ENCODE measurements at regions not wholly inside any gene's neighbourhood (a gene's known extent, or its start where the extent isn't known, plus 50 kb on each side); places are given as distances from the start of the nearest gene placed in this dataset.

DNA sequence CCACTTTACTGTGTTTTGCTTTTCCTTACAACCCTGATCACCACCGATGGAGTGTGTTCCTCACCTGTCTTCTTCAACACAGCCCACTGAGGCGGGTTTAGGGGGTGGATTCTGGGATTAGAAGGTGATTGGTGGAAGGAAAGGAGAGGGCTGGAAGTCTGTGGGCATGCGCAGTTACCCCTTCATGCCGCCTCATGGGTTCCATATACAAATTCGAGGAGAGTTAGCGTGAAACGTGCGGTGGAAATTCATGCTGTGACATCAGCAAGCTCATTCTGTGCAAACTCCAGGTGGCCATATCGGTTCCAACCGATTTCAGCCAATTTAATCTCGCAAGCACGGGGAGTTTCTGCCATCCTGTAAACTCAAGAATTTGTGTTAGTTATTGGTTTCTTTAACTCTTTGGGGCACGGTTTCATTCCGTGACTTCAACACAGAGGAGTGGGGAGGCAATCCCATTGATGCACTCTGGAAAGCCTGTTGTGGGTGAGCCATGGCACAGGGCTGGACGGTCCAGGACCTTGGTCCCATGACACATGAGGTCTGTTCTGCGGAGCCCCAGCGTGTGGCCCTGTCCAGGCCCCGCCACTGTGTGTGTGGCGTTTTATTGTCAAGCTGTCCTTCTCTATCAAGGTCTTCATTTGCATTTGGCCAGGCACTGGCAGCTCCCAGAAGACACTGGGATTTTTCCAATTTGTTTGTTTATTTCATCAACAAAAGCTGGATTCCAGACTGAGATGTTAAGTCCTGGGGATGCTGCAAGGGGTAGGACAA is 482.8 kb upstream of the SULF2 start:
- DNase-seq (ENCODE audit: extremely low spot score) = no peak
- ChIA-PET POLR2A (no interaction called here), CTCF (no interaction called here)
- TF ChIP-seq FOXK2 (IDR thresholded peaks at IDR 0.05) (no peak), ZNF384 (IDR thresholded peaks at IDR 0.05) (no peak), HDGF (IDR thresholded peaks at IDR 0.05; ENCODE audit: borderline replicate concordance) (no peak), FOXM1 (IDR thresholded peaks at IDR 0.05; ENCODE audit: borderline replicate concordance) (no peak), TARDBP (IDR thresholded peaks at IDR 0.05) (no peak), LEF1 (IDR thresholded peaks at IDR 0.05; ENCODE audit: borderline replicate concordance) (no peak), ELF4 (IDR thresholded peaks at IDR 0.05) (no peak), CTBP1 (IDR thresholded peaks at IDR 0.05; ENCODE audit: borderline replicate concordance) (no peak), SUZ12 (IDR thresholded peaks at IDR 0.05) (no peak), NFRKB (IDR thresholded peaks at IDR 0.05) (no peak), BHLHE40 (IDR thresholded peaks at IDR 0.05; ENCODE audit: borderline replicate concordance) (no peak), L3MBTL2 (conservative IDR thresholded peaks at IDR 0.05) (no peak), ARNT (IDR thresholded peaks at IDR 0.05) (no peak), FOXA1 (IDR thresholded peaks at IDR 0.05) (no peak)
- TF ChIP-seq, protein P1, sequence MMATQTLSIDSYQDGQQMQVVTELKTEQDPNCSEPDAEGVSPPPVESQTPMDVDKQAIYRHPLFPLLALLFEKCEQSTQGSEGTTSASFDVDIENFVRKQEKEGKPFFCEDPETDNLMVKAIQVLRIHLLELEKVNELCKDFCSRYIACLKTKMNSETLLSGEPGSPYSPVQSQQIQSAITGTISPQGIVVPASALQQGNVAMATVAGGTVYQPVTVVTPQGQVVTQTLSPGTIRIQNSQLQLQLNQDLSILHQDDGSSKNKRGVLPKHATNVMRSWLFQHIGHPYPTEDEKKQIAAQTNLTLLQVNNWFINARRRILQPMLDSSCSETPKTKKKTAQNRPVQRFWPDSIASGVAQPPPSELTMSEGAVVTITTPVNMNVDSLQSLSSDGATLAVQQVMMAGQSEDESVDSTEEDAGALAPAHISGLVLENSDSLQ (IDR thresholded peaks at IDR 0.05) = no peak

GRCh38 chr20:48266571-48266970 is 481.3 kb upstream of the SULF2 start:
- CTCF ChIA-PET = no interaction called here
- POLR2A ChIA-PET = no interaction called here
- TF ChIP-seq LEF1 (IDR thresholded peaks at IDR 0.05; ENCODE audit: borderline replicate concordance) = no peak
- no peak for TF ChIP-seq L3MBTL2 (conservative IDR thresholded peaks at IDR 0.05)
- TF ChIP-seq ARNT (IDR thresholded peaks at IDR 0.05) = no peak
- TF ChIP-seq SP1 (IDR thresholded peaks at IDR 0.05) = no peak
- no peak for TF ChIP-seq FOXM1 (IDR thresholded peaks at IDR 0.05; ENCODE audit: borderline replicate concordance)
- no peak for TF ChIP-seq NFRKB (IDR thresholded peaks at IDR 0.05)
- no peak for TF ChIP-seq ZNF384 (IDR thresholded peaks at IDR 0.05)
- no peak for TF ChIP-seq CTBP1 (IDR thresholded peaks at IDR 0.05; ENCODE audit: borderline replicate concordance)
- TF ChIP-seq ELF4 (IDR thresholded peaks at IDR 0.05) = no peak
- no peak for TF ChIP-seq TARDBP (IDR thresholded peaks at IDR 0.05)
- no peak for DNase-seq (ENCODE audit: extremely low spot score)

DNA sequence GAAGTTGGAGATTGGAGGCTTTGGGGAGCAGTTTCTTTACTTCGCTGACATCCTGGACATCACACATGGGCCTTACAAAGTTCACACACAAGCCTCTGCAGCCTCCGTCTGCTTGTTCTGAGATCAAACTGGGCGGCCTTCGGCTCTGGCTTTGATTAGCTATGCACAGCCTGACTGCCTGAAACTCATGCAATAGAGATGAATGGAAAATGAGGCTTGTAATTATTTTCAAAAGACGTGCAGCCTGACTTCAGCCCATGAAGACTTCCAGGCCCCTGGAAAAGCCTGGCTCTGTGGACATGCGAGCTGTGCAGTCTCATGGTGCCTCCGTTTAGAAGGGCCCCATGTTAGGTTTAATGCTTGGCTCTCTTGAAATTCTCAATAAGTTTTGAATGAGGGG is 480.5 kb upstream of the SULF2 start:
- CTCF ChIA-PET = no interaction called here
- DNase-seq (ENCODE audit: extremely low spot score) = no peak
- no peak for TF ChIP-seq SUZ12 (IDR thresholded peaks at IDR 0.05)
- POLR2A ChIA-PET = no interaction called here

DNA sequence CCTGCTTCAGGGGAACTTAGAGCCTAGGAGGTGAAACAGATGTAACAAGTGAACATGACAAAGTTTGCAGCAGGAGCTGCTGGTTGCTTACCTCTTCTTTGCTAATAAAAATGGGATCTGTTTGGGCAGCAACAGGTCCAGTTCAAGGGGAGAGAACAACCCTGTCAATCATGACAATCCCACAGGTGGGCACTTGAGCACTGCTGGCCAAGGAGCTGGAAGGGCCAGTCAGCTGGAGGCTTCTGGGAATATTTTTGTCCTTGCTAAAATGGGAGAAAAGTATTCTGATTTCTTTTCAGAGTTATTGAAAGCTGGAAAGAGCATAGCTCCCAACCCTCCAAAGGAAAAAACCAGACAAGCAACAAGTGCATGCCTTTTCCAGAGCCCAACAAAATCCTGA is 477.7 kb upstream of the SULF2 start:
- POLR2A ChIA-PET = no interaction called here
- CTCF ChIA-PET = no interaction called here
- no peak for DNase-seq (ENCODE audit: extremely low spot score)
- TF ChIP-seq TARDBP (IDR thresholded peaks at IDR 0.05) = no peak
- TF ChIP-seq BHLHE40 (IDR thresholded peaks at IDR 0.05; ENCODE audit: borderline replicate concordance) = no peak
- no peak for TF ChIP-seq ELF4 (IDR thresholded peaks at IDR 0.05)
- no peak for TF ChIP-seq NFRKB (IDR thresholded peaks at IDR 0.05)
- TF ChIP-seq ZNF384 (IDR thresholded peaks at IDR 0.05) = no peak
- TF ChIP-seq HDGF (IDR thresholded peaks at IDR 0.05; ENCODE audit: borderline replicate concordance) = no peak
- no peak for TF ChIP-seq SP1 (IDR thresholded peaks at IDR 0.05)
- TF ChIP-seq SUZ12 (IDR thresholded peaks at IDR 0.05) = no peak
- TF ChIP-seq, protein P1 (IDR thresholded peaks at IDR 0.05) = no peak
- TF ChIP-seq LEF1 (IDR thresholded peaks at IDR 0.05; ENCODE audit: borderline replicate concordance) = no peak
- TF ChIP-seq FOXA1 (IDR thresholded peaks at IDR 0.05) = no peak
- no peak for TF ChIP-seq FOXK2 (IDR thresholded peaks at IDR 0.05)
- no peak for TF ChIP-seq CTBP1 (IDR thresholded peaks at IDR 0.05; ENCODE audit: borderline replicate concordance)
- TF ChIP-seq FOXM1 (IDR thresholded peaks at IDR 0.05; ENCODE audit: borderline replicate concordance) = no peak
- TF ChIP-seq L3MBTL2 (conservative IDR thresholded peaks at IDR 0.05) = no peak
- TF ChIP-seq ARNT (IDR thresholded peaks at IDR 0.05) = no peak

DNA sequence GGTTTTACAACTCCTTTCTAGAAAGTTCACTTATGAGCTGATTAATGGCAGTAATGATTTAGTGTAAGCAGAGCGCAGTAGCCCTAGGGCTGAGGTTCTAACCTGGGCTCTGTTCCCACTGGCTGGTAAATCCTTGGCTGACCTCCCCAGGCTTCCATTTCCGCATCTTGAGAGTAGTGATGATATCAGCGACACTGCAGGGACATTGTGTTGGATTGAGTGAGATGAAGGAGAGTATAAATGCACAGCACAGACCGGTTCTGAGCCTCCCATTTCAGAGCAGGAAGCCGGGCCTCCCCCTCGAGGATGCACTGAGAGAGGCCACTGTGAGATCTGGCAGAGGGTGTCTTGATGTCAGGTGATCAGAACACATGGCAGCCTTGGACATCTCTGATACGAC is 477.2 kb upstream of the SULF2 start:
- TF ChIP-seq ELF4 (IDR thresholded peaks at IDR 0.05) (no peak), BHLHE40 (IDR thresholded peaks at IDR 0.05; ENCODE audit: borderline replicate concordance) (no peak), L3MBTL2 (conservative IDR thresholded peaks at IDR 0.05) (no peak), SUZ12 (IDR thresholded peaks at IDR 0.05) (no peak), TARDBP (IDR thresholded peaks at IDR 0.05) (no peak), NFRKB (IDR thresholded peaks at IDR 0.05) (no peak), SP1 (IDR thresholded peaks at IDR 0.05) (no peak), HDGF (IDR thresholded peaks at IDR 0.05; ENCODE audit: borderline replicate concordance) (no peak), FOXK2 (IDR thresholded peaks at IDR 0.05) (no peak), ARNT (IDR thresholded peaks at IDR 0.05) (no peak), CTBP1 (IDR thresholded peaks at IDR 0.05; ENCODE audit: borderline replicate concordance) (no peak), ZNF384 (IDR thresholded peaks at IDR 0.05) (no peak), FOXA1 (IDR thresholded peaks at IDR 0.05) (no peak), FOXM1 (IDR thresholded peaks at IDR 0.05; ENCODE audit: borderline replicate concordance) (no peak), LEF1 (IDR thresholded peaks at IDR 0.05; ENCODE audit: borderline replicate concordance) (no peak)
- TF ChIP-seq, protein P1 (IDR thresholded peaks at IDR 0.05) = no peak
- CTCF ChIA-PET = no interaction called here
- DNase-seq (ENCODE audit: extremely low spot score) = no peak
- POLR2A ChIA-PET = no interaction called here

- no peak for TF ChIP-seq L3MBTL2 (conservative IDR thresholded peaks at IDR 0.05)
- TF ChIP-seq LEF1 (IDR thresholded peaks at IDR 0.05; ENCODE audit: borderline replicate concordance) = no peak
- no peak for TF ChIP-seq HDGF (IDR thresholded peaks at IDR 0.05; ENCODE audit: borderline replicate concordance)
- TF ChIP-seq ZNF384 (IDR thresholded peaks at IDR 0.05) = no peak
- TF ChIP-seq FOXA1 (IDR thresholded peaks at IDR 0.05) = no peak
- TF ChIP-seq FOXM1 (IDR thresholded peaks at IDR 0.05; ENCODE audit: borderline replicate concordance) = no peak
- TF ChIP-seq TARDBP (IDR thresholded peaks at IDR 0.05) = no peak
- no peak for TF ChIP-seq ARNT (IDR thresholded peaks at IDR 0.05)
- TF ChIP-seq SUZ12 (IDR thresholded peaks at IDR 0.05) = no peak
- TF ChIP-seq, protein P1 (IDR thresholded peaks at IDR 0.05) = no peak
- TF ChIP-seq FOXK2 (IDR thresholded peaks at IDR 0.05) = no peak
- TF ChIP-seq CTBP1 (IDR thresholded peaks at IDR 0.05; ENCODE audit: borderline replicate concordance) = no peak
- TF ChIP-seq NFRKB (IDR thresholded peaks at IDR 0.05) = no peak
- no peak for DNase-seq (ENCODE audit: extremely low spot score)
- ChIA-PET POLR2A (no interaction called here), CTCF (no interaction called here)
Measured at GRCh38 chr20:48261398-48261910, 476.2 kb upstream of the SULF2 start.

All from HEK293T (cell line).